GM10266 (cell line): ENCODE measurements at regions not wholly inside any gene's neighbourhood (a gene's known extent, or its start where the extent isn't known, plus 50 kb on each side); places are given as distances from the start of the nearest gene placed in this dataset.

Experiments
- DNase-seq: peaks from one replicate; pipeline ENCODE4 v3.0.0; 2012; ENCODE audit errors: extremely low spot score
- CTCF ChIP-seq: IDR thresholded peaks from 2 replicates; pipeline ENCODE4 v1.5.1; 2012; ENCODE audit warnings: mild to moderate bottlenecking, low read depth; ENCODE audit not compliant: control insufficient read depth, insufficient read depth; ENCODE audit errors: missing control alignments

GRCh38 chr1:4216231-4216630 is 316.2 kb upstream of the C1orf174 start:
- no peak for DNase-seq
- no peak for TF ChIP-seq CTCF

- no peak for DNase-seq
- no peak for TF ChIP-seq CTCF
Measured at GRCh38 chr1:4218619-4219018, 318.5 kb upstream of the C1orf174 start.

- TF ChIP-seq CTCF: no peak
- no peak for DNase-seq
Measured at GRCh38 chr1:4219111-4219510, 319.0 kb upstream of the C1orf174 start.

- TF ChIP-seq CTCF: no peak
- DNase-seq: no peak
Measured at GRCh38 chr1:4219826-4220225, 319.8 kb upstream of the C1orf174 start.

- DNase-seq: no peak
- no peak for TF ChIP-seq CTCF
Measured at GRCh38 chr1:4220362-4220761, 320.3 kb upstream of the C1orf174 start.

- TF ChIP-seq CTCF: no peak
- no peak for DNase-seq
Measured at GRCh38 chr1:4221107-4221506, 321.0 kb upstream of the C1orf174 start.

GRCh38 chr1:4224684-4225467 is 324.8 kb upstream of the C1orf174 start:
- no peak for TF ChIP-seq CTCF
- DNase-seq: no peak
